A549 (cell line): ENCODE measurements at regions not wholly inside any gene's neighbourhood (a gene's known extent, or its start where the extent isn't known, plus 50 kb on each side); places are given as distances from the start of the nearest gene placed in this dataset.

Source experiments
- ATAC-seq, 2 experiments: fragments of 200-7000 bp in 1 of 2; fragments of >200 bp in 1 of 2; cut with Nextera tagmentation in 1 of 2; cut with Tn5 transposase in 1 of 2; 3 replicates each; pipeline versions ENCODE4 v1.8.0 to v1.9.1; 2018 to 2020; ENCODE audit warnings: mild to moderate bottlenecking in 1 of 2, moderate library complexity in 1 of 2
- CTCF ChIA-PET: fragments of 300-600 bp; sonication (Branson Sonifier 250); formaldehyde crosslinking; extraction: SDS; loops from one replicate; lab custom pipeline; 2021; ENCODE audit warnings: antibody characterized with exemption, inconsistent platforms; lab: Yijun Ruan, JAX
- POLR2A ChIA-PET: fragments of 350-600 bp; formaldehyde crosslinking; extraction: SDS; loops from one replicate; lab custom pipeline; 2021; ENCODE audit warnings: antibody characterized with exemption, inconsistent platforms; lab: Yijun Ruan, JAX
- DNase-seq, 2 experiments: peaks; one replicate each; pipeline versions ENCODE4 v3.0.0 to v3.0.0-alpha.2; 2011 to 2016; ENCODE audit warnings: low read depth in 1 of 2, low spot score in 1 of 2
- FAIRE-seq: peaks from 2 replicates; lab custom pipeline; 2011; peaks lifted over from hg19 to GRCh38; lab: Jason Lieb, UNC
- H3K27ac ChIP-seq, 2 experiments: fragments of >200 bp; sonication (Bioruptor Twin); formaldehyde crosslinking; 3 replicates each; pipeline ENCODE4 v1.5.1; 2016 to 2017
- H3K4me1 ChIP-seq: fragments of >200 bp; sonication (Bioruptor Twin); formaldehyde crosslinking; 3 replicates; pipeline ENCODE4 v1.6.1; 2016
- H3K4me2 ChIP-seq: fragments of >200 bp; sonication (Bioruptor Twin); formaldehyde crosslinking; 3 replicates; pipeline ENCODE4 v1.6.1; 2016
- H3K4me3 ChIP-seq: fragments of >200 bp; sonication (Bioruptor Twin); formaldehyde crosslinking; 3 replicates; pipeline ENCODE4 v1.5.1; 2016
- H3K9me3 ChIP-seq: fragments of >200 bp; sonication (Bioruptor Twin); formaldehyde crosslinking; 3 replicates; pipeline ENCODE4 v1.6.1; 2016
- CBX8 ChIP-seq: fragments of 200-600 bp; sonication (generic); IDR thresholded peaks from 2 replicates; pipeline ENCODE4 v1.6.1; 2016
- CEBPB ChIP-seq, 2 experiments: fragments of >200 bp in 1 of 2; sonication (Bioruptor Twin) in 1 of 2; formaldehyde crosslinking in 1 of 2; IDR thresholded peaks; 2 replicates each; pipeline ENCODE4 v1.6.1; 2012 to 2016
- ESRRA ChIP-seq: fragments of 150-350 bp; IDR thresholded peaks from 2 replicates; pipeline ENCODE4 v1.6.1; 2014; ENCODE audit warnings: mild to moderate bottlenecking, low read length, borderline replicate concordance
- FOSB ChIP-seq: fragments of 250-450 bp; sonication (Bioruptor Pico); IDR thresholded peaks from 2 replicates; pipeline ENCODE4 v1.5.0; 2020; ENCODE audit warnings: mild to moderate bottlenecking, moderate library complexity
- FOXS1 ChIP-seq: fragments of 250-450 bp; sonication (Bioruptor Pico); IDR thresholded peaks from 2 replicates; pipeline ENCODE4 v1.5.0; 2020; ENCODE audit warnings: mild to moderate bottlenecking, moderate library complexity
- GATA3 ChIP-seq: IDR thresholded peaks from 2 replicates; pipeline ENCODE4 v1.6.1; 2012; ENCODE audit warnings: borderline replicate concordance
- HEYL ChIP-seq: fragments of 250-450 bp; sonication (Bioruptor Pico); IDR thresholded peaks from 2 replicates; pipeline ENCODE4 v1.8.0; 2021; ENCODE audit warnings: mild to moderate bottlenecking, moderate library complexity
- HOXA7 ChIP-seq: fragments of 250-450 bp; sonication (Bioruptor Pico); IDR thresholded peaks from 2 replicates; pipeline ENCODE4 v1.5.0; 2020; ENCODE audit warnings: mild to moderate bottlenecking, moderate library complexity
- HOXB5 ChIP-seq: fragments of 250-450 bp; sonication (Bioruptor Pico); IDR thresholded peaks from 2 replicates; pipeline ENCODE4 v1.5.0; 2020; ENCODE audit warnings: mild to moderate bottlenecking, moderate library complexity
- JUN ChIP-seq, 2 experiments: fragments of >200 bp; sonication (Bioruptor Twin); formaldehyde crosslinking; IDR thresholded peaks; 2 replicates in 1 of 2; 3 replicates in 1 of 2; pipeline ENCODE4 v1.6.1; 2016 to 2017
- JUNB ChIP-seq: fragments of >200 bp; sonication (Bioruptor Twin); formaldehyde crosslinking; IDR thresholded peaks from 2 replicates; pipeline ENCODE4 v1.6.1; 2016
- MAZ ChIP-seq: fragments of 150-350 bp; IDR thresholded peaks from 2 replicates; pipeline ENCODE4 v1.6.1; 2014; ENCODE audit warnings: antibody characterized with exemption, low read depth, low read length, borderline replicate concordance
- RFX5 ChIP-seq: fragments of 450-650 bp; IDR thresholded peaks from 2 replicates; pipeline ENCODE4 v1.7.1; 2014; ENCODE audit warnings: antibody characterized with exemption, mild to moderate bottlenecking, moderate library complexity
- SREBF2 ChIP-seq: fragments of 450-650 bp; IDR thresholded peaks from 2 replicates; pipeline ENCODE4 v1.6.1; 2014; ENCODE audit warnings: mild to moderate bottlenecking, moderate library complexity
- TFCP2L1 ChIP-seq: fragments of 250-450 bp; sonication (Bioruptor Pico); IDR thresholded peaks from 2 replicates; pipeline ENCODE4 v1.5.0; 2021; ENCODE audit warnings: mild to moderate bottlenecking
- ZNF302 ChIP-seq: fragments of 250-450 bp; sonication (Bioruptor Pico); IDR thresholded peaks from 2 replicates; pipeline ENCODE4 v1.9.0; 2021; ENCODE audit warnings: inconsistent platforms, mild to moderate bottlenecking, moderate library complexity
- WGBS: methylation state at CpG from one replicate; pipeline ENCODE4 v1.1.6; 2017; ENCODE audit errors: missing lambda C conversion rate; 5-methylcytosine and 5-hydroxymethylcytosine counted together
- TF ChIP-seq, protein P1 (sequence below): fragments of 450-650 bp; IDR thresholded peaks from 2 replicates; pipeline ENCODE4 v1.6.1; 2014; ENCODE audit warnings: antibody characterized with exemption
- TF ChIP-seq, protein P2 (sequence below): fragments of >200 bp; sonication (Bioruptor Twin); formaldehyde crosslinking; IDR thresholded peaks from 3 replicates; pipeline ENCODE4 v1.6.1; 2016
- TF ChIP-seq, protein P3 (sequence below): IDR thresholded peaks from 2 replicates; pipeline ENCODE4 v1.6.1; 2012
- TF ChIP-seq, protein P4 (sequence below): fragments of >200 bp; sonication (Bioruptor Twin); formaldehyde crosslinking; IDR thresholded peaks from 3 replicates; pipeline ENCODE4 v1.5.1; 2016
- TF ChIP-seq, protein P5 (sequence below): fragments of >200 bp; sonication (Bioruptor Twin); formaldehyde crosslinking; IDR thresholded peaks from 2 replicates; pipeline ENCODE4 v1.6.1; 2016
- TF ChIP-seq, protein P6 (sequence below): fragments of 250-450 bp; sonication (Bioruptor Pico); IDR thresholded peaks from 2 replicates; pipeline ENCODE4 v1.5.0; 2020; ENCODE audit warnings: low read depth, mild to moderate bottlenecking, moderate library complexity

DNA sequence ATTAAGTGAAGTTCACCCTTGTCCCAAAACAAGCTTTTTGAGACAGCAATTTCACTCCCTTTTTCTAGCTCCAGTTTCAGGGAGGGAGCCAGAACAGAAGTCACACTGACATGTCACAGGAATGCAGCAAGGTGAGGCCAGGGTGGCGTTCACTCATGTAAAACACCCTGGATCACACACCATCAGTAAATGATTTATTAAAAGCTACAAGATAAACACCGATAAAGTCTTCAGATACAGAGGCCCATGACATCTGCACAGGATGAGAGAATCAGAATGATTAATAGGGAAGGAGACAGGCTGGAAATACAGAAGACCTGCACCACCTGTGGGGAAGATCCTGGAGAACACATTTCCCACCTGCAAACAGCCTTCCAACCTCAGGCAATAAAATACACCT, 77.5 kb upstream of the DYNLRB2 start (continued):
- TF ChIP-seq FOXS1 (CRISPR knock-in tag), result no peak

DNA sequence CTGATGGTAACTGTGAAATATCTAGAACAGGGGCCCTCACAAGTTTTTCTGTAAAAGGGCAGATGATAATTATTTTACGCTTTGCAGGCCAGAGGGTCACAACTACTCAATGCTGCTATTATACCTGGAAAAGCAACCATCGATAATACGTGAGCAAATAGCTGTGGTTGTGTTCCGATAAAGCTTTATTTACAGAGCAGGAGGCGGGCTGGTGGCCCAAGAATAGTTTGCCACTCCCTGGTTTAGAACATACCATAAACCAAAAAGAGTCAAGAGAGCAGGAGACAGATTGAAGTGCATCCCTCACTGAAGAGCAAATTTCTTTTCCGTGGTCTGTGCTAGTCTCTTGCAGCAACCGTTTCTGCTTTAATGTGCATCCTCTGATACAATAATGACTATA, 77.9 kb upstream of the DYNLRB2 start:
- Histone ChIP-seq H3K9me3 (no peaks in the 10 kb centered on the region), H3K27ac (no peak overlapping the region), H3K4me1 (no peaks in the 10 kb centered on the region), H3K4me2 (no peak overlapping the region), H3K4me3 (no peak overlapping the region)
- DNase-seq, result no peak
- ChIA-PET POLR2A (no interaction called here), CTCF (interaction anchor here (1.4 kb wide), 1 partner anchor 12 kb away, joined by 3 read pairs; no protein-coding TSS in a partner anchor)
- no peak for ATAC-seq
- TF ChIP-seq ZNF302 (no peak), JUN (IDR thresholded peaks at IDR 0.05) (no peak), ESRRA (no peak)
- TF ChIP-seq, protein P1, sequence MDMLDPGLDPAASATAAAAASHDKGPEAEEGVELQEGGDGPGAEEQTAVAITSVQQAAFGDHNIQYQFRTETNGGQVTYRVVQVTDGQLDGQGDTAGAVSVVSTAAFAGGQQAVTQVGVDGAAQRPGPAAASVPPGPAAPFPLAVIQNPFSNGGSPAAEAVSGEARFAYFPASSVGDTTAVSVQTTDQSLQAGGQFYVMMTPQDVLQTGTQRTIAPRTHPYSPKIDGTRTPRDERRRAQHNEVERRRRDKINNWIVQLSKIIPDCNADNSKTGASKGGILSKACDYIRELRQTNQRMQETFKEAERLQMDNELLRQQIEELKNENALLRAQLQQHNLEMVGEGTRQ, result no peak
- no peak for FAIRE-seq
- WGBS, result 61% methylated on average over 7 of the region's 7 CpGs

DNA sequence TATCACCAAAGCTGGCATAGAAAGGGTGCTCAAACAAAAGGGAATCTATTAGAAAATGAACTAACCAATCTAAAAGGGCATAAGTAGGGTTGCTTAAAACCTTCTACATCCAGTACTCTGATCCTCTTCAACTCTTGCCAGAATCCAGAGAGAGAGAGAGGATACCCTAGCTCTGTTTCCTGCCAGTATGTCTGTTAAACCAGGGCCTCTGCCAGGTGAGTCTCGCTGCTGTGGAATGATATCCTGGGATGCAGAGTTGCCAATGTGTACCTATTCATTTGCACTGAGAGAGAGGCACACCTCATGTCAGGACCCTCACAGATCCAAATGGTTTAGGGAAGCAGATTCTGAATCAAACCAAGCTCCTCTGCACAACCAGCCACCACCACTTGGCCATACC, 79.8 kb upstream of the DYNLRB2 start:
- Histone ChIP-seq H3K4me2 (no peak overlapping the region), H3K4me3 (no peak overlapping the region), H3K27ac (no peak overlapping the region), H3K9me3 (no peaks in the 10 kb centered on the region), H3K4me1 (no peaks in the 10 kb centered on the region)
- no peak for FAIRE-seq
- no peak for TF ChIP-seq SREBF2
- TF ChIP-seq FOXS1 (CRISPR knock-in tag), result no peak
- no peak for TF ChIP-seq MAZ
- TF ChIP-seq HEYL (CRISPR knock-in tag), result no peak
- TF ChIP-seq, protein P2, sequence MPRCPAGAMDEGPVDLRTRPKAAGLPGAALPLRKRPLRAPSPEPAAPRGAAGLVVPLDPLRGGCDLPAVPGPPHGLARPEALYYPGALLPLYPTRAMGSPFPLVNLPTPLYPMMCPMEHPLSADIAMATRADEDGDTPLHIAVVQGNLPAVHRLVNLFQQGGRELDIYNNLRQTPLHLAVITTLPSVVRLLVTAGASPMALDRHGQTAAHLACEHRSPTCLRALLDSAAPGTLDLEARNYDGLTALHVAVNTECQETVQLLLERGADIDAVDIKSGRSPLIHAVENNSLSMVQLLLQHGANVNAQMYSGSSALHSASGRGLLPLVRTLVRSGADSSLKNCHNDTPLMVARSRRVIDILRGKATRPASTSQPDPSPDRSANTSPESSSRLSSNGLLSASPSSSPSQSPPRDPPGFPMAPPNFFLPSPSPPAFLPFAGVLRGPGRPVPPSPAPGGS, result no peak
- TF ChIP-seq CBX8, result no peak
- TF ChIP-seq RFX5, result no peak
- no peak for TF ChIP-seq FOSB
- TF ChIP-seq ZNF302, result no peak
- TF ChIP-seq, protein P3, sequence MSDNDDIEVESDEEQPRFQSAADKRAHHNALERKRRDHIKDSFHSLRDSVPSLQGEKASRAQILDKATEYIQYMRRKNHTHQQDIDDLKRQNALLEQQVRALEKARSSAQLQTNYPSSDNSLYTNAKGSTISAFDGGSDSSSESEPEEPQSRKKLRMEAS, result no peak
- TF ChIP-seq TFCP2L1, result no peak
- TF ChIP-seq JUNB, result no peak
- TF ChIP-seq, protein P4, sequence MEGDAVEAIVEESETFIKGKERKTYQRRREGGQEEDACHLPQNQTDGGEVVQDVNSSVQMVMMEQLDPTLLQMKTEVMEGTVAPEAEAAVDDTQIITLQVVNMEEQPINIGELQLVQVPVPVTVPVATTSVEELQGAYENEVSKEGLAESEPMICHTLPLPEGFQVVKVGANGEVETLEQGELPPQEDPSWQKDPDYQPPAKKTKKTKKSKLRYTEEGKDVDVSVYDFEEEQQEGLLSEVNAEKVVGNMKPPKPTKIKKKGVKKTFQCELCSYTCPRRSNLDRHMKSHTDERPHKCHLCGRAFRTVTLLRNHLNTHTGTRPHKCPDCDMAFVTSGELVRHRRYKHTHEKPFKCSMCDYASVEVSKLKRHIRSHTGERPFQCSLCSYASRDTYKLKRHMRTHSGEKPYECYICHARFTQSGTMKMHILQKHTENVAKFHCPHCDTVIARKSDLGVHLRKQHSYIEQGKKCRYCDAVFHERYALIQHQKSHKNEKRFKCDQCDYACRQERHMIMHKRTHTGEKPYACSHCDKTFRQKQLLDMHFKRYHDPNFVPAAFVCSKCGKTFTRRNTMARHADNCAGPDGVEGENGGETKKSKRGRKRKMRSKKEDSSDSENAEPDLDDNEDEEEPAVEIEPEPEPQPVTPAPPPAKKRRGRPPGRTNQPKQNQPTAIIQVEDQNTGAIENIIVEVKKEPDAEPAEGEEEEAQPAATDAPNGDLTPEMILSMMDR, result no peak
- no peak for TF ChIP-seq GATA3
- ChIA-PET CTCF (interaction anchor here (0.6 to 0.7 kb wide), 2 partner anchors 1533 to 1540 kb away, joined by 3 read pairs; no protein-coding TSS in a partner anchor), POLR2A (no interaction called here)
- DNase-seq, result no peak
- no peak for ATAC-seq
- 0% methylated on average over 1 of the region's 1 CpG for WGBS

DNA sequence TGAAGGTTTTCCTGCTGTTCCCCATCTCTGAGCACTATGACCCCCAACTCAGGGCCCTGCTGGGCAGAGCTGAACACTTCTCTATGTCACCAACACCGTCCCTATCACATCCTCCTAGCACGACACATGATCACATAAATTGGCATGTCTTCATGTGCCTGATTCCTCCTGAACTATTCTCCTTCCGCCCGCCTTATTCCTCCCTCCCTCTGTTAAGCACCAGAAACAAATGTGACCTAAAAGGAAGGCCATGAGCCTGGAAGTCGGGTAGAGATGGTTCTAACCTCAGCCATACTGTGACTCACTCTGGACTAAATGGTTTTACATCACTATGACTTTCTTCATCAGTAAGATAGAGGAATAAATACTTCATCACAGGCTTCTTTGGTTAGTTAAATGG, 80.8 kb upstream of the DYNLRB2 start:
- Histone ChIP-seq H3K27ac (no peak overlapping the region), H3K4me2 (no peak overlapping the region), H3K9me3 (no peaks in the 10 kb centered on the region), H3K4me3 (no peak overlapping the region), H3K4me1 (no peaks in the 10 kb centered on the region)
- CTCF ChIA-PET, result no interaction called here
- no peak for DNase-seq
- POLR2A ChIA-PET, result no interaction called here
- no peak for FAIRE-seq
- TF ChIP-seq, protein P5, sequence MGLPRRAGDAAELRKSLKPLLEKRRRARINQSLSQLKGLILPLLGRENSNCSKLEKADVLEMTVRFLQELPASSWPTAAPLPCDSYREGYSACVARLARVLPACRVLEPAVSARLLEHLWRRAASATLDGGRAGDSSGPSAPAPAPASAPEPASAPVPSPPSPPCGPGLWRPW, result no peak
- no peak for TF ChIP-seq HOXB5 (CRISPR knock-in tag)
- no peak for TF ChIP-seq HOXA7 (CRISPR knock-in tag)
- TF ChIP-seq CEBPB (IDR thresholded peaks at IDR 0.05), result no peak
- TF ChIP-seq, protein P6, sequence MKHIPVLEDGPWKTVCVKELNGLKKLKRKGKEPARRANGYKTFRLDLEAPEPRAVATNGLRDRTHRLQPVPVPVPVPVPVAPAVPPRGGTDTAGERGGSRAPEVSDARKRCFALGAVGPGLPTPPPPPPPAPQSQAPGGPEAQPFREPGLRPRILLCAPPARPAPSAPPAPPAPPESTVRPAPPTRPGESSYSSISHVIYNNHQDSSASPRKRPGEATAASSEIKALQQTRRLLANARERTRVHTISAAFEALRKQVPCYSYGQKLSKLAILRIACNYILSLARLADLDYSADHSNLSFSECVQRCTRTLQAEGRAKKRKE (CRISPR knock-in tag), result no peak
- TF ChIP-seq HEYL (CRISPR knock-in tag), result no peak
- 30% methylated on average over 5 of the region's 5 CpGs for WGBS
- no peak for ATAC-seq
